GM12864 (cell line): ENCODE measurements at regions not wholly inside any gene's neighbourhood (a gene's known extent, or its start where the extent isn't known, plus 50 kb on each side); places are given as distances from the start of the nearest gene placed in this dataset.

Source experiments
- DNase-seq: peaks from one replicate; pipeline ENCODE4 v3.0.0-alpha.2; 2011; ENCODE audit warnings: low read depth
- H3K4me3 ChIP-seq: 2 replicates; pipeline ENCODE4 v1.5.1; 2011; ENCODE audit warnings: mild to moderate bottlenecking, low read depth, low read length, control low read depth
- TF ChIP-seq, protein P1 (sequence below): IDR thresholded peaks from 2 replicates; pipeline ENCODE4 v1.5.1; 2011; ENCODE audit warnings: low read depth, mild to moderate bottlenecking, moderate library complexity, low read length, control low read depth, inconsistent platforms; ENCODE audit errors: missing control alignments

DNA sequence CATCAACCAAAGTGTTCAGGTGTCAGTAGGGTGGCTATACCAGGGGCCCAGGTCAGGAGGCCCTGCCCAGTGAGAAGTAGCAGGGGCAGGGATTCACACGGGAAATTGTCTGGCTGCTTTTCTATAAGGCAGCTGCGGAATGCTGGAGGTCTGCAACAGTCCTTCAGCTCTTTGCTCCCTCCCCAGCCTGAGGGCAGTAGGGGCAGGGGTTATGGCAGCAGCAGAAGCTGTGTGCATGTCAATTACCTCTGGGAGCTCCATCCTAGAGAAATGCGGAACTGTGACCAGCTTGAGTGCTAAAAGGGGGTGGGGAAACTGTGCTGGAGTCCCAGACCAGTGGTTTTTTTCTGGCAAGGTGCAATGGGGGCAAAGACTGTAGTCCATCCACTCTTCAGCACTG is 810.4 kb downstream of the PCDH7 start:
- DNase-seq: no peak
- TF ChIP-seq, protein P1, sequence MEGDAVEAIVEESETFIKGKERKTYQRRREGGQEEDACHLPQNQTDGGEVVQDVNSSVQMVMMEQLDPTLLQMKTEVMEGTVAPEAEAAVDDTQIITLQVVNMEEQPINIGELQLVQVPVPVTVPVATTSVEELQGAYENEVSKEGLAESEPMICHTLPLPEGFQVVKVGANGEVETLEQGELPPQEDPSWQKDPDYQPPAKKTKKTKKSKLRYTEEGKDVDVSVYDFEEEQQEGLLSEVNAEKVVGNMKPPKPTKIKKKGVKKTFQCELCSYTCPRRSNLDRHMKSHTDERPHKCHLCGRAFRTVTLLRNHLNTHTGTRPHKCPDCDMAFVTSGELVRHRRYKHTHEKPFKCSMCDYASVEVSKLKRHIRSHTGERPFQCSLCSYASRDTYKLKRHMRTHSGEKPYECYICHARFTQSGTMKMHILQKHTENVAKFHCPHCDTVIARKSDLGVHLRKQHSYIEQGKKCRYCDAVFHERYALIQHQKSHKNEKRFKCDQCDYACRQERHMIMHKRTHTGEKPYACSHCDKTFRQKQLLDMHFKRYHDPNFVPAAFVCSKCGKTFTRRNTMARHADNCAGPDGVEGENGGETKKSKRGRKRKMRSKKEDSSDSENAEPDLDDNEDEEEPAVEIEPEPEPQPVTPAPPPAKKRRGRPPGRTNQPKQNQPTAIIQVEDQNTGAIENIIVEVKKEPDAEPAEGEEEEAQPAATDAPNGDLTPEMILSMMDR: no peak
- no peak overlapping the region for H3K4me3 ChIP-seq

DNA sequence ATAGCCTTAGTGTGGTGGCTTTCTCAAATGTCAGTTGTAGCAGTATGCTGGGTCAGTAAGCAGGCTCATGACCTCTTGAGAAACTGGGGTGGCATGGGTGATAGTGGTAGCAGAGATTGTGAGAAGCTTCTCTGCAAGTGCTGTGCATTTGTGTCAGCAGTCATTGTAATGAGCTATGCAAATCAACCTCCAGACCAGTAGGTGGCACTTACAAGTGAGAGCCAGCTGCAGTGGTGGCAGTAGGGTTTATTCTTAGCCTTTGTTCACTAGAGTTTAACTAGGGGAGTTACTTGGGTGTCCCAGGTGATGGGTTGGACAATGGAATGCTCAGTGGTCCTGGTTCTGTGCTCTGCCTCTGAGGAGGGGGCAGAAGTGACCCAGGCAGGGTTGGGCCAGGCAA is 818.7 kb downstream of the PCDH7 start:
- H3K4me3 ChIP-seq: no peak overlapping the region
- TF ChIP-seq, protein P1: no peak
- DNase-seq: no peak

DNA sequence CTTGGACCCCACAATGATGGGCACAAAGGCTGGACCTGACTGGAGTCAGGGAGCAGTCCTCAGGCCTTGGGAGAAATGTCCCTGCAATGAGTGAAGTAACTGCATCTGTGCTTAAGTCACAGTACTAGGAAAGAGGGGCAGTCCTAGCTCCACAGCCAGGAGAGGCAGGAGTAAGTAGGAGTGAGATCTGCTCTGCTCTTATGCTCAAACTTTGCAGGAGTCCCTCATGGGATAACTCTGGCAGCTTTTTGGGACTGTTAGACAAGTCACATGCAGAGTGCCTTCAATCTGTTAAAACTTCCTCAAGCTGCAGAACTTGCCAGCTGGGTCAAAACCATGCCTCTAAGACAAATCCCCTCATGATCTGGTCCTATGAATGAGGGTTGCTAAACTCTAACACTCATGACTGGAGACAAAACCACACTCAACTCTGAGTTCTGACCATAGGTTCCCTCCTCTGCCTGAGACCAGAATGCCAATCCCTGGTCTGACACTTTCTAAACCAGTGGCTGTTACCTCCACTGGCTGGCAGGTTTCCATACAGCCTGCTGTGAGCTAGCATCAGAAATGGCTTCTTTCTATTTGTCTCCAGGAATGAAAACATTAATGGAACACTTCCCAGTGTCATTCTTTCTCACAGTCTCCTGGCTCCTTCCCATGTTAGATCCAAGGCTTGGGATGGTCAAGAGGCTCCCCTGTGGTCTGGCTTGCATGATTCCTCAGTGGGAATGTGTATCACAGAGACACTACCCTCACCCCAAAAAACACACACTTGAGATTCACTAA is 819.3 kb downstream of the PCDH7 start:
- TF ChIP-seq, protein P1: no peak
- DNase-seq: no peak
- no peak overlapping the region for H3K4me3 ChIP-seq

DNA sequence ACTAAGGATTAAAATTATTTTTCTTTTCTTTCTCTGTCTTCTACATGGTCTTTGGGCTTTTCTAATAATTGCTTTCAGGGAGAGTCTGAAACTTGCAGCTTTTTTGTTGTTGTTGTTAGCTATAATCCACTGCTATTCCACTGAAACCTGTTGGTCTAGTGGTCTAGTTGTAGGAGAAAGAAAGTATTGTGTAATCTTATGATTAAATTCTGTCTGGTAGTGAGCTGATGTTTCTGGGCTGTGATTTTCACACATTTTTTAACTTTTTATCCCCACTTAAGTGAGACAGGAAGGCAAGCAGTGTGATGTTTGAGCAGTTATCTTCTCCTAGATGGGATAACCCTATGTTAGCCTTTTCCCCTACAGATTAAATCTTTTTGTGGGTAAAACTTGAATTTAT is 825.2 kb downstream of the PCDH7 start:
- TF ChIP-seq, protein P1: no peak
- DNase-seq: no peak
- no peak overlapping the region for H3K4me3 ChIP-seq

DNA sequence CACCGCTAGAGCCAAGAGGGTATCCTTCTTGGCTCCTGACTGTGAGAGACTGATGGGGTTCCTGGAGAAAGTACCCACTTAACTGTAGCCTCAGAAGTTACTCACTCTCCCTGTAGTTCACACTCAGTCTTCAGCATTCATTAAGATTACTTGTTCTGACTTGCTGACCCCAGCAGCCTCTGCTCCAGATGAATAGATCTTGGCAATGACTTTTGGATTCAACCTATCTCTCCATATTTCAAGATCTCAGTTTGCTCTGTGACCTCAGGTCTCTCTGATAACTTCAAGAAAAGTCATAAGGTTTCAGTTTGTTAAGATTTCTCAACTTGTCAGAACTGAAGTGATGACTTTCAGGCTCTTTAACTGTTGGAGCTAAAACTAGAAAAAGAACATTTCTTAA is 825.6 kb downstream of the PCDH7 start:
- no peak overlapping the region for H3K4me3 ChIP-seq
- TF ChIP-seq, protein P1: no peak
- no peak for DNase-seq

DNA sequence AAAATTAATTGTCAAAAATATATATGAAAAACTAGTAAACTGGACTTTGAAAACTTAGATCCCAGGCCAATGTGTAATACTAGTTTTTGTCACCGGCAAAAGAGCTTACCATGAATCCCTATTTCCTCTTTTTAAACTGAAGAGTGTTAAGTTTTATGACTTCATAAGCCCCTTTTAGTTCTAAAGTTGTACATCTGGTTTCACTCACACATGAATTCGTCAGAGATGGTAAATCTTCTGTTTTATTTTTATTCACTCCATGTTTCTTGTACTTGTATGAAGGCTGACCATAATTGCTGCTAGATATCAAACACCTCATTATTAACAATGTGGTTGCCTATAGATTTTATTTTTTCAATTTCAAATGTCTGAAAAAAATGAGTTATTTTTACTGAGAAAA is 827.9 kb downstream of the PCDH7 start:
- no peak for DNase-seq
- TF ChIP-seq, protein P1: no peak
- no peak overlapping the region for H3K4me3 ChIP-seq

DNA sequence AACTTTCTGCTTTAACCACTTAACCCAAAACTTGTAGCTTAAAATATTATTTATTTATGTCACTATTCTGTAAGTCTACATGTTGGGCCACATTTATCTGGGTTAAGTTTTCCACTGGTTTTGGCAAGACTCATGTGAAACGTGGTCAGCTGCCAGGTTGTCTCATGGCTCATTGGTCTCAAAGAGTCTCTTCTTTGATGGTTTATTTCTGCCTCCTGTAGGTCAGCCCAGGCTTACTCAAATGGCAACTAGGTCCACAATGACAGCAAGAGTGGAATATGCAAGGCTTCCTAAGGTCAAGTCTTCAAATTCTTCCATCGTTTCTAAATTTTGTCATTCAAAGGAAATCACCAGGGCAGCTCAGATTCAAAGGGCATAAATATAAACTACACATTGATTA is 828.7 kb downstream of the PCDH7 start:
- TF ChIP-seq, protein P1: no peak
- no peak for DNase-seq
- H3K4me3 ChIP-seq: no peak overlapping the region
